NCI-H2196 treated with DMSO at 0.1 percent for 48 hours (cell line): ENCODE measurements at regions not wholly inside any gene's neighbourhood (a gene's known extent, or its start where the extent isn't known, plus 50 kb on each side); places are given as distances from the start of the nearest gene placed in this dataset.
"Not testable (repeated sequence)": the region's sequence is repeated elsewhere in the genome, so short reads cannot be mapped to it uniquely, and the experiment has no call there.

Experiments used
- DNase-seq: peaks from one replicate; lab custom pipeline; 2025; ENCODE audit not compliant: unreplicated experiment; lab: John Stamatoyannopoulos, UW

DNA sequence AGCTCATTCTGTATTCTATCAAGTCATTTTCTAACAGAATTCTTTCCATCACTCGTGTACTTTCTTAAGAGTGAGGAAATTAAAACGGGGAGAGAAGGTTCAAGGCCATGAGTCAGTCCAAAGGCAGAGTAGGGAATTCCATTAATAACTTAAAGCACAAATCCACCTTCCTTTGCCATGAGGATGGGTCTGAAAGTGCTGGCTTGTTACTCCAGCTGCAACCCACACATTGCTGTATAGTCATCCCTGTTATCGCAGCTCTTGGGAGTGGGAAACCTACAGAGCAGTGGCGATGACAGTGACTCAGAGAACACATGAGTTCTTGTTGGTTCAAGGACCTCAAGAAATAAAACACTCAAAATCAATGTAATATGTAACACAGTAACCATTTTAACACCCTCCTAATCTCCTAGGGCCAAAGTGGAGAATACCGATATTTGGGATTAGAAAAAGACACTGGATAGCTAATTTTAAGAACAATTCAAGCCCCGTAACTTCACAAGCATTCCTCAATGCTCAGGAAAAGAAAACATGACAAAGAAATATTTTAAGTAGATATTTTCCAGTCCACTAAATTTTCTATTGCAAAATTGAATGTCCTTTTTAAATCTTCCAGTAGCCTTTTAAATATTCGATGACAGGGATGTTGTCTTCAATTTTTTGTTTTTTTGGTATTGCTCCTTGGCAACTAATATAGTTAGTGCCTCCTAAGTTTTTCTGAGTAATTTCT, 179.9 kb upstream of the THBS1 start:
- DNase-seq: no peak

DNA sequence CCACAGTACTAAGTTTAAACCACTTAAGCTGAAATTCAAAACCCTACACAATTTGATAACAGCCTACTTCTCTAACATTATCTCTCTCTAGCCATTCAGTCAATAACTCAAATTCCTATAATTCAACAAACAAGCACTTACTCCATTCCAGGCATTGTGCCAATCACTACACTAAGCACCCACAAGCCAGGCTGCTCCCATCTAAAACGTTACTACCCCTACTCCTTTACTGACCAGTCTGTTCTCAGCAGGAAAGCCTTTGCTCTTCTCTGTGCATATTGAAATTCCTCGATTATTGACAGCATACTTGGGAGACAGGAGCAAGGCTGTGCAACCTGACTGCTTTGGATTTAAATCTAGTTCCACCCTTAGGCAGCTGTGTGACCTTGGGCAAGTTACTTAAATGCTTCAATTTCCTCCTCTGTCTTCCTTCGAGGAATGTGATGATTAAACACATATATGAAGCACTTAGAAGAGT, 177.2 kb upstream of the THBS1 start:
- DNase-seq: peak; percentile 24

DNA sequence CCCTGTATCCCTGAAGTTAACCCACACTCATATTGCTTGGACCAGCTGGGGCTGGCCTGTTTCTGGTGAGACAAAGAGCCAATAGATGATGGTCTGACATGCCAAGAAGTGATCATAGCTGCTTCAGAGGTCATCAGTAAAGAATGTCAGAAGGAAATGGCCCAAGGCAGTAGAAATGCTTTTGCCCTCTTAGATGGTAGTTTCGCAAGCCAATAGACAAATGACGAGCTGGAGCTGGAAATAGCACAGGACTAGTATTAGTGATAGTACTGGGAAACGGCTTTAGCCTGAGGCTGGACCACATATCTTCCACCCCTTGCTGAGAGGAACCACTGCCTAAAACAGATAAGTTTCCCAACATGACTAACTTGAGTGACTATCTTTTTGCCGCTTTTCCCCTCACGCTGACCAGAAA, 176.1 kb upstream of the THBS1 start:
- no peak for DNase-seq

DNA sequence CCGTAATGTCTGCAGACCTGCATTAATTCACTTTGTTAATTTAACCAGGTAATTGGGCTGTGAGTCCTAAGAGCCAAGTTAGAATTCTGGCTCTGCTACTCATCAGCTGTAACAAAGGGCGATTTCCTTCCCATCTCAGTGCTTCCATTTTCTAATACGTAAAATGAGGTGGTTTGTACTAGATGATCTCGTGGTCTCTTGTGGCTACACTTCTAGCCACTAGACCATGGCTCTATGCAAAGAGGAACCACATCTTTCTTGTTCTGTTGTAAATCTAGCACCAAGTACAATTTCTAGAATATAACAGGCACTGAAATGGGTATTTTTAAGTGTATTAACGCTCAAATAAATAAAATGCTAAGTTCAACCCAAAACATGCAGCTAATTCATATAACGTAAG, 174.4 kb upstream of the THBS1 start:
- no peak for DNase-seq

- no peak for DNase-seq
Observed at GRCh38 chr15:39407116-39407515, 173.8 kb upstream of the THBS1 start.

- no peak for DNase-seq
Observed at GRCh38 chr15:39409876-39410530, 170.9 kb upstream of the THBS1 start.

DNA sequence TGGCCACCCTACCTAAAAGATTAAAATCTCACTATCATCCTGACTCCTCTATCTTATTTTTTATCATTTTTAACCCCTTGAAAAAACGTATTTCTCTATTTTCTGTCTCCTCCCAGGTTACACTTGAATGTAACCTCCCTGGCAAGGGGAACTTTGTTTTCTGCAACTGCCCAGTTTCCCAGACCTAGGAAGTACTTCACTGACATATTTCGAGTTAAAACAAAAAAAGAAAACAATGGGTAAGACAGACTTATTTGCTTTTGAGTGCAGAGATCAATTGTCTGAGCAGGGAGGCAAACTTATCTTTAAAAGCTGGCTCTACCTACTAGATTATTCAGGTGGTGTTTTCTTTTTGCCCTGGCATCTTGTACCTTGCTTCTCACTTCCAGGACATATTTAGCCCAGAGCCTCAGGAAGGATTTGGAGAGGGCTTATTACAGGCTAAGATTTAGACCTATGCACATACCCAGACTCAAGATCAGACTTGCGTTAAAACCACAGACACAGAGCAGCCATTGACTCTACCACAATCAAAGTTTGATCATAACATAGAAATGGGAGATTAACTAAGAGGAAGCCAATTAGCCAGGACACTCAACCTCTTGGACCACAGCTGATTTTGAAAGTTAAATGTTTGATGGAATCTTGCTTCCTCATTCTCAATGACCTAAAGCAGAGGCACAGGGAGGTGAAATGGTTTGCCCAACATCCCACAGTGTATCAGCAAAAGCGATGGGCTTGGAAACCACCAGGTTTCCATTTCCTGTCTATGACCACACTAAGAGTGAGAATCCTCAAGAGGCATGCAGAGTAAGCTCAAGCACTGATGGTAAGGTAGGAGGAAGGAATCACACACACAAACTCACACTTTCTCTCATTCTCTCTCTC, 169.5 kb upstream of the THBS1 start:
- no peak for DNase-seq

DNA sequence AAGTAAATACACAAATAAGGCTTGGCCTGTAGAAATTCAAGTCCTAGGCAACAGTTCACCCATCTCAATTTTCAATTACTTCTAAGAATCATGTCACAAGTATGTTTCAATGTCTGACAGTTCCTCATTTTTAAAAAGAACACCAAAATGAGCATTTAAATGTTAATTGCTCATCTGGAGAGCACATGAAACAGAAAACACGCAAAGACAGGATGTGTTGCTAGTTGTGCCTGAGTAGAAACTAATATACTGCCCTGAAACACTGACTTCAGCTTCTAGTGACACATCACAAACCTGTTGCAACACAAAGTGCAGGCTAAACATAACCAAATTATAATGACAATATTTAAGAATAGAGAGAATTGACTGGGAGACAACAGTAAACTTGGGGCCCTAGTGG, 167.3 kb upstream of the THBS1 start:
- DNase-seq: no peak

- no peak for DNase-seq
Observed at GRCh38 chr15:39414201-39414600, 166.7 kb upstream of the THBS1 start.

- DNase-seq: no peak
Observed at GRCh38 chr15:39415634-39416033, 165.2 kb upstream of the THBS1 start.

DNA sequence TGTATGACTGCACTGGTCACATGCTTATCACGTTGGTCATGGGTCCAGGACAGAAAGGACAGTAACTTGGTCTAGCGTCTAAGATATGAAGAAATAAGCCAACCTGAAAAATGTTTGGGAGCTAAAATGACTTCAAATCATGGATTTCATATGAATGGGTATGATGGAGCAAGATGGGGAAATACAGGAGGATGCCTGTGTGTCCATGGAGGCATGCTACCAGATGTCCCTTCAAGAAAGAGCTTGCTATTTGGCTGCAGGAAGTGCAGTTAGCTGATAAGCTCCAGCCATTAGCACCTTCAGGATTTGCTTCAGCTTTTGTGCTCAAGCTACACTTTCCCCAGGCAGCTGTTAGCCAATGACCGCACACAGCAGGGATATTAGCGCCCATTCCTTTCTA, 164.6 kb upstream of the THBS1 start:
- DNase-seq: no peak

- DNase-seq: no peak
Observed at GRCh38 chr15:39417366-39418134, 163.3 kb upstream of the THBS1 start.

GRCh38 chr15:39419651-39420050, 161.2 kb upstream of the THBS1 start:
- DNase-seq: no peak

GRCh38 chr15:39420123-39420852, 160.6 kb upstream of the THBS1 start:
- not testable (repeated sequence) for DNase-seq

DNA sequence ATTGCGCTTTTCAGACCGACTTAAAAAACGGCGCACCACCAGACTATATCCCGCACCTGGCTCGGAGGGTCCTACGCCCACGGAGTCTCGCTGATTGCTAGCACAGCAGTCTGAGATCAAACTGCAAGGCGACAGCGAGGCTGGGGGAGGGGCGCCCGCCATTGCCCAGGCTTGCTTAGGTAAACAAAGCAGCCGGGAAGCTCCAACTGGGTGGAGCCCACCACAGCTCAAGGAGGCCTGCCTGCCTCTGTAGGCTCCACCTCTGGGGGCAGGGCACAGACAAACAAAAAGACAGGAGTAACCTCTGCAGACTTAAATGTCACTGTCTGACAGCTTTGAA, 160.1 kb upstream of the THBS1 start:
- DNase-seq: not testable (repeated sequence)

DNA sequence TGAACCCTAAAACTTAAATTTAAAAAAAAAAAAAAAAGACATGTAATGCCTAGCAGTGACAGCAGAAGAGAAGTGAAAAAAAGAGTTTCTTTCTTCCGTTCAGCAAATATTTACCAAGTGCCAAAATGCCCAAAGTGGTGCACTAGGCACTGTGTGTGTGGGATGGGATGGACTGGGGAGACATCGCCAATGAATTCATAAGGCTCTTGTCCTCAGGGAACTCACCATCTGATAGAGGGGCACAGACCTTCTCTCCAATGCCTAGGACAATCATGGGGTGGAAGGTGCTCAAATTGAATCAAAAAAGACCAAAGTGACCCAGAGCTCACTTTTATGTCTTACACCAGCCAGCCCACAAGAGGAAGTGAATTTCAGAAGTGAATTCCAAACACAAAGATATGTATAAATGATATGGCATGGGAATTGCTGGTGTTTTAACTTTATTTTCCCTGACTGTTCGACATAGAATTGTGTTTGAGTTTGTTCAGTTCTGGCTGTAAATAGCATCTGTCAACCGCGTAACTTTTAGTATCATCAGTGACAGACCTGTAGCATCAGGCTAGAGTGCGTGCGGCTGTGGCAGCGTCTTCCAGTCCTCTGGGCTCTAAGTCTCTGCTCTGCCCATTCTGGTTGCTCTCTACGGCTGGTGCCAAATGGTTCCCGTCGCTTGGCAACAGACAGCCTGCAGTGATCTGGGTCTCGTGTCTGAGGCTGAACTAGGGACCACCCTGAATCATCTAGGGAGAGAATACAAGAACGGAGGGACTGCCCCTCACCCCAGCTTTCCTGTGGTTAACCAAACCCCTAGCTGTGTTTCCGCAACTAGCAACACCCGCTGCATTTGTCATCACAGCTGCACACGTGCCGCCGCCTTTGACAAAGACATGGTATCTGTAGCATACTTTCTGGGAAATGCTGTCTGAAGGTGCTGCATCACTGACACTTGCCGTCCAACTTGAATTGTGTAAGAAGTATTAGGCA, 154.0 kb upstream of the THBS1 start:
- no peak for DNase-seq

GRCh38 chr15:39427705-39428104, 153.2 kb upstream of the THBS1 start:
- no peak for DNase-seq

DNA sequence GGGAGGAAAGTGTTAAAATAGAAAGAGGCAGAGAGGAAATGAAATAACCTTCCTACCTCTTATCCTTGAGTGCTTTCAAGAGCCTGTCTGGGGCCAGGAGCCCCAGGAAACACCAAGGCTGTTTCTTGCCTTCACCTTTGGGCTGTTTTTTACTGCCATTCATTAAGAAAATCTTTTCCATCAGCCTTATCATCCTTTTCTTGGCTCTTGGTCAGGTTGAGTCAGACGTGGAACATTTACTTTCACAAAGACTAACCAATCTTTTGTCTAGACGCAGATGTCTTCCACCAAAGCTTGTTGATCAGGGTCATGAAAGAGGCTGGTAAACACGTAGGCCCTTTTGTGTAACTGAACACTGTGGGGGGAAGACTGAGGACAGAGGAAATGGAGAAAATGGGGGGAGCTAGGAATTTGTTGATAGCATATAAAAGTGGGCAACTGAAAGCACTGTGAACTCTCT, 151.0 kb upstream of the THBS1 start:
- no peak for DNase-seq

- DNase-seq: no peak
Observed at GRCh38 chr15:39430389-39430788, 150.5 kb upstream of the THBS1 start.
